GM19240 (cell line): ENCODE measurements at regions not wholly inside any gene's neighbourhood (a gene's known extent, or its start where the extent isn't known, plus 50 kb on each side); places are given as distances from the start of the nearest gene placed in this dataset.
A peak's percentile ranks its signal among the peaks of the same experiment; 100 is the strongest.

Source experiments
- DNase-seq: peaks from one replicate; pipeline ENCODE4 v3.0.0; 2011; ENCODE audit warnings: low spot score; ENCODE audit not compliant: insufficient read length

GRCh38 chr3:39000008-39000450 is 51.7 kb downstream of the SCN11A start:
- DNase-seq = peak; percentile 28

- no peak for DNase-seq
These were observed 53.7 kb downstream of the SCN11A start for GRCh38 chr3:38998086-38998485.

GRCh38 chr3:38996193-38996592 is 55.6 kb downstream of the SCN11A start:
- no peak for DNase-seq

- no peak for DNase-seq
These were observed 57.5 kb downstream of the SCN11A start for GRCh38 chr3:38994251-38994650.

GRCh38 chr3:38992117-38992760 is 59.5 kb downstream of the SCN11A start:
- no peak for DNase-seq

GRCh38 chr3:38990621-38991020 is 61.1 kb downstream of the SCN11A start:
- no peak for DNase-seq

DNA sequence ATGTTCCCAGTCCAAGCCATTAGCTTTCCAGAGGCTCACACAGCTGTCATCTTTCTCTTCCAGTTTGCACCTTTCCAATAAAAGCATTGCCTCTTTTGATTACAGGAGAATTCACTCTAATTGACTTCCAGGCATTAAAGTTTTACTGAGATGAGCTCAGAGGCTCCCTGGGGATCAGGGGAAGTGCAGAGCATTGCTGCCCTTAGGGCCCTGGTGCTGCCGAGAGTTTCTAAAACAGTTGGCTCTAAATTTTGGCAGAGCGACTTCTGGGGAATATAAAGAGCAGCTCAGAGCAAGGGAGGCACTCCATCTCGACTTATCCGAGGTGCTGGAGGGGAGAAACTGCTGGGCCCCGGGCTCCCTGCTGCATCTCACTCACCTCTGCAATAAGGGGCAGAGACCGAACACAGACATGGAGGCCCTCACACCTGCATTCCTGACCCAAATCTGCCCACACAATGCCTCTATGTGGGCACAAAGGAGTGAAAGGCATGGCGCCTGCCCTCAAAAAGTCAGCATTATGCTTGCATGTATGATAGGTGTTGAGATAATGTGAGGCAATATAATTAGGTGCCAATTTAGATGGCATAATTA is 61.7 kb downstream of the SCN11A start:
- DNase-seq = no peak

DNA sequence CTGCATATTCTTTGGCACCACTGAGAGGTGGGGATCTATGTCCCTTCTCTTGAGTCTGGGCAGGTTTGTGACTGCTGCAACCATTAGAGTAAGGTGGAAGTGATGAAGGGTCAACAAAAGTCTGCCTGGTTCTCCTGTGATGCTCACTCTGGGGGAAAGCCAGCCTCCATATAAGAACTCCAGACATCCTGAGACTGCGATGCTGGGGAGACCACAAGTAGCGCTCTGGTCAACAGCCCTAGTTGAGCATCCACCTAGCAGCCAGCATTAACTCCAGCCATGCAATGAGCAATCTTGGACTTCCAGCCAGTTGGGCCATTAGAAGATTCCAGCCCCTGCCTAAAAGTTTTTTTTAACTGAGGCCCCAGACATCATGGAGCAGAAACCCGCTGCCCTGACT is 62.8 kb downstream of the SCN11A start:
- no peak for DNase-seq

- no peak for DNase-seq
These were observed 64.3 kb downstream of the SCN11A start for GRCh38 chr3:38987456-38987855.

DNA sequence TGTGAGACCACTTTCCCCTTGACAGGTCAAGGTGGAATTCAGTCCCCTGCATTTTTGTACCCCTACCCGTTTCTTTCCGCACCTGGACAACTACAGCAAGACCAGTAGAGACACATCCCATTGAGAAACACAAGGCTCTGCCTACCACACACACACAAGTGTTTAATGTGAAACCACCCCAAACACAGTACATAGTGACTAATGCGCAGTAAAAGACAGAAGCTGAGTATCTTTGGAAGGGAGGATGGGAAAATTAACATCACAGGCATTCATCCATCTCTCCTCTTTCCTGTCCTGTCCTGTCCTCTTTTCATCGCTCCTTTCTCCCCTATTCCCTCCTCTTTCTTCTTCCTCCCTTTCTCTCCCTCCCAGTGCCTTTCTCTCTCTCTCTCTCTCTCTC is 64.8 kb downstream of the SCN11A start:
- DNase-seq = no peak

- no peak for DNase-seq
These were observed 65.8 kb downstream of the SCN11A start for GRCh38 chr3:38985981-38986380.

- DNase-seq = no peak
These were observed 66.2 kb downstream of the SCN11A start for GRCh38 chr3:38985581-38985980.

DNA sequence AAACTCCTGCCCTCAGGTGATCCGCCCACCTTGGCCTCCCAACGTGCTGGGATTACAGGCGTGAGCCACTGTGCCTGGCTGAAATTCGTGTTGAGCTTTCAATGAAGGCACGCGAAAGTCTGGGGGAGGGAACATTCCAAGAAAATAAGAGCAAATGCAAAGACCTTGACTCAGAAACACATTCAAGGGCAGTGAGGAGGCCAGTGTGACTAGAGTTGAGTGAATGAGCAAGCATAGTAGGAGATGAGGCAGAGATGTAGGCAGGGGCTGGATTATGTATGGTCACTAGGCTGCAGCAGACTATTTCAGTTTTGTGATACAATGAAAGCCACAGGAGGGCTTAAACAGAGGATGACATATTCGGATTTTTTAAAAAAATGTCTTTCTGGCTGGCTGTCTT is 67.0 kb downstream of the SCN11A start:
- no peak for DNase-seq

GRCh38 chr3:38984110-38984509 is 67.6 kb downstream of the SCN11A start:
- DNase-seq = no peak

- no peak for DNase-seq
These were observed 70.8 kb downstream of the SCN11A start for GRCh38 chr3:38980938-38981337.

- no peak for DNase-seq
These were observed 73.0 kb downstream of the SCN11A start for GRCh38 chr3:38978729-38979128.

DNA sequence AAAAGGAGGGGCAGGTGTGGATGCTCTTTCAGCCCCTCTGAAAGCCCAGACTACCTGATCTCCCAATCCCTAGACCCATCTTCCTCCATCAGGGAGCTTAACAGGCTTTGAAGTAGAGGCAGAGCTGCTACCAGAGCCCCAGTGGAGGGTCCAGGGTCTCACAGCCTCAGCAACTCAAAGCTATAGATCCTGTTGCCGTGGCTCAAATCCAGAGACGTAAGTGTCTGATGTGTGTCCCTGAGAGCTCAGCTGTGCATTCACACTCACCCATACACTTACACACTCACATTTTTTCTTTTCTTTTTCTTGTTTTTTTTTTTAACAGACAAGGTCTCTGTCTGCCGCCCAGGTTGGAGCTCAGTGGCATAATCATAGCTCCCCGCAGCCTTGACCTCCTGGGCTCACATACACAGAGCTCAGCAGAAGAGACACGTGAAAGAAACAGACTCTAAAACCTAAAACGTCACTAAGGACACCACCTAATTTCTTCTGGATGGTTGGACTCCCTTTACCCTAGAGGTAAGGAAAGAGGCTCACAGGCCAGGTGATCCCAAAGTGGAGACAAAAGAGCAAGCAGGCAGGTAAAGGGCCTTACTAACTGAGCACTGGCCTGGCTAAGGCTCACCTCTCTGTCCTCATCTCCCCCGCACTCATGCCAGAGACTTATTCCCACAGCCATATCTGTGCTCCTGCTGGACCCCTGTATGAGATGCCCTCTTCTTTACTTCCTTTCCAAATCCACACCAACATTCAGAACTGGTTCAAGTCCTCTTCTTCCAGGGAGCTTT is 80.7 kb downstream of the SCN11A start:
- DNase-seq = no peak

DNA sequence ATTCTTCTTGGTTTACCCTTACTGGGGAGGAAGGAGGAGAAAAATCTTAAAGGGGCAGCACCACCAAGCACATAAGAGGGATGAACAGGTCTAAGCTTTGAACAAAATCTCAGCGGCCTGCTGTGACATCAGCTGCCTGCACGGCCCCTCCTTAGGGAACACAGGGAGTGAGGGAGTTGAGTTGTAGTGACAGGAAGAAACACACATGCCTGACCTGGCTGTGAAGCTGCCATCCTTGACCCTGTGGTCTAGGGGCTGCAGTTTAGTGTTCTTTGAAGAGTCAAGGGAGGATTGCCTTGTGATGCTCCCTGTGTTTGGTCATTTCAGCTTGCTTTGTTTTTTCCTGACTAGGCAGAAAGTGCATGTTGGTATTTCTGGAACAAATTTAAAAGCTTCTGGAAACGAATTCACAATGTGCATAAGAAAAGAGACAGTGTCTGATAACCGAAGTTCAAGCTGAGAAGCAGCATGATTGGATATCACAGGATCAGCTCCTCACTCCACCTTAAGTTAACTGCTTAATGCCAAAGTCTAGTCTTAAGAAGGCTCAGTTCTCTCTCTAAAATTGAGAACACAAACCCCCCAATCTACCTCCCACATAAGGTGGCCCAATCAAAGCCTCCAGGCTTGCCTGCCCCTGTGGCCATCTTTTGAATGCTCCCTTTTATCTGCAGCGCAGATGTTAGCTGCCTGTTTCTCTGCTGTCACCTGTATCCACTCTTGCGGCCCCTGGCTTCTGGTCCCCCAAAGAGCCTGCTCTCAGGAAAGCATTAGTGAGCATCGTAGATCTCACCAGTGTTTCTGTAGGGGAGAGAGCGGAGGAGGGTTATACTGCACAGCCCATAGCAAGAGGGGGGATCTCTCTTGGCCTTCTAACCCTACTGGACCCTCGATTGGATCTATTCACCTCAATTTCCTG is 82.2 kb downstream of the SCN11A start:
- DNase-seq = no peak

DNA sequence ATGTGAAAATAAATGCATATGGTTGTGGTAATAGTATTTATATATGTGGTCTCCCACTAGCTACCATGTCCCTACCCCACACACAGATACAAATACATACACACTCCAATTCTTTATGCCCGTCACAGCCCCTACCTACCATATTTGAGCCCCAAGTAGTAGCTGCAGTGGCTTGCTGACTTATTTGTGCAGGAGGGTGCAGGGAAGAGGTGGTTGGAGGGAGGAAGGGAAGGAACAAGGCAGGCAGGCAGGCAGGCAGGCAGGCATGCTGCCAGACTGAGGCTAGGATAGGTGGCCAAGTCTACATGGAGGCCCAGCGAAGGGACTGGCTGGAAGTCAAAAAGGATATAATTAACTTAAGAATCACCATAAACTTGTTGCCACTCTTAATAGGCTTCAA is 82.9 kb downstream of the SCN11A start:
- no peak for DNase-seq

DNA sequence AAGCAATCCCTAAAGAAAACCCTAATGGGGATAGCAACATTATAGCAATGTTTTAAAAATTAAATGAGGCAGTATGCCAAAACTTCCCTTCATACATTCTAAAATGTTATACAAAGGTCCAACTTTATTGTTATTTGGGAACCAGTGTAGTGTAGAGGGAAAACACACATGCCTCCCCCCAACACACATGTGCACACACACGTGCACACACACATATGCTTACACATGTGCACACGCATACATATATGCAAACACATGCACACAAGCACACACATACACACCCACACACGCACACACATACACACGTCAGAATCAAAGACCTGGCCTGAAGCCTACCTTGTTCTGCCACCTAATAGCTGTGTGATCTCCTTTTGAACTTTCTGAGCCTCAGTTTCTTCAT is 83.3 kb downstream of the SCN11A start:
- no peak for DNase-seq

DNA sequence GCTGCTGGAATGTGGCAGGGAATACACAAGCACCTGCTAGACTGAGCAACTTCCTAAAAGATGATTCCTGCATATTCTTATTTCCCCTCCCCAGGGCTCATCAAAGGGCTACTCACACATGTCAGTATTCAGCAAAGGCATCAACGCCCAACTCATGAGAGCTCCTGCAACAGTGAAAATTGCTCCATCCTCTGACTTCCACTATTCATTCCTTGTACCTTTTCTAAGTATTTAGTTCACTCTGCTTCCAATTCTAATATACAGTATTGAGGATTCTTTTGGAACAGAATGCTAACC is 84.1 kb downstream of the SCN11A start:
- no peak for DNase-seq
